AG10803 (cell line): ENCODE measurements at regions not wholly inside any gene's neighbourhood (a gene's known extent, or its start where the extent isn't known, plus 50 kb on each side); places are given as distances from the start of the nearest gene placed in this dataset.

Experiments used
- DNase-seq: peaks from one replicate; pipeline ENCODE4 v3.0.0; 2010; ENCODE audit warnings: low read depth
- H3K4me3 ChIP-seq: 2 replicates; pipeline ENCODE4 v1.5.1; 2011; ENCODE audit warnings: mild to moderate bottlenecking, low read length, control low read depth
- CTCF ChIP-seq: conservative IDR thresholded peaks from 2 replicates; pipeline ENCODE4 v1.5.1; 2011; ENCODE audit warnings: mild to moderate bottlenecking, low read length, control low read depth, inconsistent platforms

DNA sequence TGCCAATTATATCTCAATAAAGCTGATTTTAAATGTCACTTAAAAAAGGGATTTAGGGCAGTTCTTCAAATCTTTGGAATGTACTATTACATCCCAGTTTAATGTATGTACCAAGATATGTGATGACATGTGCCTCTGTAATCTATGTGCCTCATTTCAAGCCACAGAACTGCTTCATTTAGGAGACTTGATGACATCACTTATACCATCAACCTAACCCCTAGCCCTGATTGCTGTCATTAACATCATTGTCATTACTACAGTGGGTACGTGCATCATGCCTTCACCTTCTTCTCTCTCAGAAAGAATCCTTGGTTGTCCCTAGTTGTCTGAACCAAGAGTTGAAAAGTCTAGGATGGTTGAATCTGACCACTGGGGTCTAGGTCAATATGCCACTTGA lies 134.3 kb upstream of the RAB11FIP2 start:
- no peak overlapping the region for H3K4me3 ChIP-seq
- DNase-seq = no peak

DNA sequence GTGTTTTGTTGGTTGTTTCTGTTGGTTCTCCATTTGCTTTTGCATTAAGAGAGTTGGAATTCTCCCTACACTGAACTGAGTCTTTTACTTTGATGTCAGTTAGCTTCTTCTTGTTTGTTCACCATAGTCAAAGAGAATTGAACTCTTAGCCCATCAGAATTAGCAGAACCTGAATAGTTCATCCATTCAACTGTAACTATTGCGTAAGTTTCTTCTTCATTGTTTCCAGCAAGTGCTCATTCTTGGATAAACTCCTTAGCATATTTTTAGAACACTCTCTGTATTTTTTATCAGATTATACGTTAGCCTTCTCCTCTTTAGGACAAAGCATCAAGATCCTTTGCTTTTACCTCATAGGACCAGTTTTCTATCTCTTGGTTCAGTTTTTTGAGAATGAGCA lies 128.4 kb upstream of the RAB11FIP2 start:
- H3K4me3 ChIP-seq = no peak overlapping the region
- DNase-seq = no peak
- TF ChIP-seq CTCF = no peak

More for the DNA sequence above, 134.3 kb upstream of the RAB11FIP2 start:
- TF ChIP-seq CTCF = no peak

- TF ChIP-seq CTCF = no peak
- peak; percentile 86 for DNase-seq
- no peak overlapping the region for H3K4me3 ChIP-seq
These were observed 126.6 kb upstream of the RAB11FIP2 start for GRCh38 chr10:118173296-118173695.

- DNase-seq = peak; percentile 63
- no peak for TF ChIP-seq CTCF
- no peak overlapping the region for H3K4me3 ChIP-seq
These were observed 125.1 kb upstream of the RAB11FIP2 start for GRCh38 chr10:118171861-118172260.

GRCh38 chr10:118167056-118167700 lies 120.4 kb upstream of the RAB11FIP2 start:
- TF ChIP-seq CTCF = no peak
- DNase-seq = peak; percentile 84
- H3K4me3 ChIP-seq = no peak overlapping the region

DNA sequence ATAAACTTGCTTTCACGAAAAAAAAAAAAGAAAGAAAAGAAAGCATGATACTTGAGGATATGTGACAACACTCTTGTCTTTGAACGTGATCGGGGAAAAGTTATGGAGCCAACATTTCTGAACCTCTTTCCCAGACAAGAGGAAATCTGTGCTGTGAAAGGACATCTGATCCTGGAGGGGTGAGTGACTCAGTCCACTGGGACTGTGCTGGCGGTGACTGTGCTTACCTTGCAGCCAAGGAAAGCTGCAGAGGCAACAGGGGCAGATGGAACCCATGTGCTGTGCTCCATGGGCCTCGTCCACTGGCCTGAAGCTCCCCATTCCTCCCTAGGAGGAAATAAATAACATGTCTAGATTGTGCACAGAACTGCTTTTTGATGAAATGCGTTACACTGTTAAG lies 116.5 kb upstream of the RAB11FIP2 start:
- no peak for TF ChIP-seq CTCF
- peak; percentile 82 for DNase-seq
- H3K4me3 ChIP-seq = no peak overlapping the region

GRCh38 chr10:118161461-118162246 lies 114.9 kb upstream of the RAB11FIP2 start:
- H3K4me3 ChIP-seq = no peak overlapping the region
- DNase-seq = no peak
- TF ChIP-seq CTCF = no peak
